GM18867 (cell line): ENCODE measurements at regions not wholly inside any gene's neighbourhood (a gene's known extent, or its start where the extent isn't known, plus 50 kb on each side); places are given as distances from the start of the nearest gene placed in this dataset.
"Not testable (repeated sequence)": the region's sequence is repeated elsewhere in the genome, so short reads cannot be mapped to it uniquely, and the experiment has no call there.

Experiments used
- ATAC-seq: cut with Tn5 transposase; IDR thresholded peaks from one replicate; pipeline ENCODE4 v1.9.1; 2021; ENCODE audit warnings: mild to moderate bottlenecking, moderate library complexity; ENCODE audit not compliant: unreplicated experiment

DNA sequence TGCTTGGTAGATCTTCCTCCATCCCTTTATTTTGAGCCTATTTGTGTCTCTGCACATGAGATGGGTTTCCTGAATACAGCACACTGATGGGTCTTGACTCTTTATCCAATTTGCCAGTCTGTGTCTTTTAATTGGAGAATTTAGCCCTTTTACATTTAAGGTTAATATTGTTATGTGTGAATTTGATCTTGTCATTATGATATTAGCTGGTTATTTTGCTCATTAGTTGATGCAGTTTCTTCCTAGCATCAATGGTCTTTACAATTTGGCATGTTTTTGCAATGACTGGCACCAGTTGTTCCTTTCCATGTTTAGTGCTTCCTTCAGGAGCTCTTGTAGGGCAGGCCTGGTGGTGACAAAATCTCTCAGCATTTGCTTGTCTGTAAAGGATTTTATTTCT is 72.4 kb downstream of the HNRNPD start:
- not testable (repeated sequence) for ATAC-seq

DNA sequence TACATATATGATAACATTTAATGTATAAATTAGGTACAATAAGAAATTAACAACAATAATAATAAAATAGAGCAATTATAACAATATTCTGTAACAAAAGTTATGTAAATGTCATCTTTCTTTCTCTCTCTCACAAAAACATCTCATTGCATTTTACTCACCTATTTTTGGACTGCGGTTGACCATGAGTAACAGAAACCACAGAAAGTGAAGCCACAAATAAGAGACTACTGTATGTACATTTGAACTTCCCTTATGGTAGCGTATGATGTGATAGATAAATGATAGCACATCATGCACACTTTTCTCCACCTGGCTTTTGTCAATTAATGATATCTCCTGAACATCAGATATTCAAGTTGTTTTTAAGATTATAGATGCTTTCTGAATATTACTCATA is 80.5 kb downstream of the HNRNPD start:
- ATAC-seq: peak; percentile 100

DNA sequence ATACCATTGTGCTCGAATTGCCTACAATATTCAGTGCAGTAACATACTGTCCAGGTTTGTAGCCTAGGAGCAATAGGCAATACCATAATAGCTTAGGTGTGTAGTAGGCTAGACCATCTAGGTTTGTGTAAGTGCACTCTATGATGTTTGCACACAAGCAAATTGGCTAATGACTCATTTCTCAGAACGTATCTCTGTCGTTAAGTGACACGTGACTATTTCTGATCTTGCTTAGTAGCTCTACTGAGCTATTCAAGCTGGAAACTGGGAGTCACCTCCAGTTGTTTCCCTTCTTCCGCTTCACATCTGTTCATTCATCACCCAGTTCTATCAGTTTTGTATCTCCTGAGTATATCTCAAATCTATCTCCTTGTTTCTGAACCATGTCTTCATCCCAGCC is 86.1 kb downstream of the HNRNPD start:
- no peak for ATAC-seq

DNA sequence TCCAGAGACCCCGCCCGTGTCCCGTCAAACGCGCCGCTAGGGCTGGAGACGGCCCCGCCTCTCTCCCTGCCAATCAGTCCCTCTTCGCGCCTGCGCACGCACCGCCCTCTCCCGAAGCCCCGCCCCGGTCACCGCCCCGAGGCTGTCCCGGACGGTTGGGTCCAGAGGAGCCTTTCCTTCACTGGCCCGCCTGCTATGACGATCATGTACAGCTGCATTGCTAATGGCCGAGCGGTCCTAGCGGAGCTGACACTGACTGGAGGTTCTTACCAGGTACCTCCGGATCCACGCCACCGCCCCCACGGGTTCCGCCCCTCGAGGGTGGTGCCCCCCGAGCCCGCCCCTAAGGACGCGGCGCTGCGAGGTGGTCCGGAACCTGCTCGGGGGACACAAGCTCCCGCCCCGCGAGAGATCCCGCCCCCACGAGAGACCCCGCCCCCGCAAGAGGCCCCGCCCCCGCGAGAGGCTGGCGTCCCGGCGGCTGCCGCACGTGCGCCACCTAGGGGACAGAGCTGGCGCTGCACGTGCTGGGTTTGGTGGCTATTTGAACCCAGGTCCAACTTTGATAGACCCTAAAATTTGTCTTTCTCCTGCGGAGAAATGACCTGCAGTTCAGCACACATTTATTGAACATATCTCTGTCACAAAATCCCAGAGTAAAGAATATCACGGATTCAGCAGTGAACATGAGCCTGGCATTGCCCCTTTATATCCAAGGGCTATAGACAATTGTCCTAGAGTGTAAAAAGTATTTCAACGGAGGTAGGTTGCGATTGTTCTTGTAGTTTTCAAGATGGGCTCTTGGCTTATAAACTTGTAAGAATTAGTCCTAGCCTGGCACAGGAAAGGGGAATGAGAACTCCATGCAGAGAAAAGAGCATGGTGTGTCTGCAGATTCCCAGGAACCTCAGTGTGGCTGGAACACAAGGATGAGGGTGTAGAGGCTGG is 88.7 kb downstream of the HNRNPD start:
- ATAC-seq: peak; percentile 100

DNA sequence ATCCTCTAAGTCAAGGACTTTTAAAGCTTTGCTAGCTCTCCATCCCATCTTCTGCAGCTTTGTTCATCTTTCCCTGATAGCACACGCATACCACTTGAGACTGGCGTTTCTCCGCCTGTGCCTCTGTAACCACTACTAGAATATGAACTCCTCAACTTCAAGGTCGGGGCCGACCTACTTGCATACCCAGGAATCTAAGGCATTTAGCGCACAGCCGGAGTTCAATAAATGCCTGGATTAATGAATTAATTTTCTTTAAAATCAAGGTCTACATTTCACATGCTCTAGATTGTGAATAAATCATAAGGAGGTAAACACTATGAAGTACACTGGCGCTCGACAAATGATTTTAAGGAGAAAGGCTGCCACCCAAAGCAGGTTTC is 89.3 kb downstream of the HNRNPD start:
- ATAC-seq: no peak

DNA sequence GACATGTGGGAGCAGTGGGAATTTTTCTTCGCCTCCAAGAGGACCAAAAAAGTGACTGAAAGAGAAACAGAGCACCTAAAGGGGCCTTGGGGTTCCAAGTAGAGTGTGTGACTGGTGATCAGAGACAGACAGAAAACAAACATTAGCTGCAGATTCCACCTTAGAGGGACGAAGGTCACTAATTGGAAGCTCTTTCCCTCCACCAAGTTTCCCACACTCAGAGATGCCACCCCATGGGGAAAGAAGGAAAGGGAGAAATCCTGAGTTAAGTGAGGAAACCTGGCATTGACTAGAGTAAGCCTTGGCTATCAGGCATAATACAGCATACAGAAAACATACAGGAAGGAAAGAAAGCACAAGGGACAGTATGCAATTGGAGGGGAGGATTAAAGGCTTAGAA is 90.9 kb downstream of the HNRNPD start:
- no peak for ATAC-seq

DNA sequence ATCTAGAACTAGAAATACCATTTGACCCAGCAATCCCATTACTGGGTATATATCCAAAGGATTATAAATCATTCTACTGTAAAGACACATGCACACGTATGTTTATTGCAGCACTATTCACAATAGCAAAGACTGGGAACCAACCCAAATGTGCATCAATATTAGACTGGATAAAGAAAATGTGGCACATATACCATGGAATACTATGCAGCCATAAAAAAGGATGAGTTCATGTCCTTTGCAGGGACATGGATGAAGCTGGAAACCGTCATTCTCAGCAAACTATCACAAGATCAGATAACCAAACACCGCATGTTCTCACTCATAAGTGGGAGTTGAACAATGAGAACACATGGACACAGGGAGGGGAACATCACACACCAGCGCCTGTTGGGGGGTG is 94.2 kb downstream of the HNRNPD start:
- ATAC-seq: not testable (repeated sequence)

DNA sequence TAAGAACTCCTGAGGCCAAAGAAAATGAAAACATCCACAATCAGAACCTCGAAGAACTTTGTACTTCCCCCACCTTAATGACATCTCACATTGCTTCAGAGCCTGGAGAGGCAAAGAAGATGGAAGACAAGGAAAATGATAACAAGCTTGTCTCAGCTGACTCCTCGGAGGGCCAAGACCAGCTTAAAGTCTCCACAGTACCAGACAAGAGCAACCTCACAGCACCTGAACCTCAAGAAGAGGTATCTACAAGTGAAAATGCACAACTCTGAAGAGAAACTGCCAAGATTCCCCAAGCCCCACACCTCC is 97.5 kb downstream of the HNRNPD start:
- ATAC-seq: no peak

DNA sequence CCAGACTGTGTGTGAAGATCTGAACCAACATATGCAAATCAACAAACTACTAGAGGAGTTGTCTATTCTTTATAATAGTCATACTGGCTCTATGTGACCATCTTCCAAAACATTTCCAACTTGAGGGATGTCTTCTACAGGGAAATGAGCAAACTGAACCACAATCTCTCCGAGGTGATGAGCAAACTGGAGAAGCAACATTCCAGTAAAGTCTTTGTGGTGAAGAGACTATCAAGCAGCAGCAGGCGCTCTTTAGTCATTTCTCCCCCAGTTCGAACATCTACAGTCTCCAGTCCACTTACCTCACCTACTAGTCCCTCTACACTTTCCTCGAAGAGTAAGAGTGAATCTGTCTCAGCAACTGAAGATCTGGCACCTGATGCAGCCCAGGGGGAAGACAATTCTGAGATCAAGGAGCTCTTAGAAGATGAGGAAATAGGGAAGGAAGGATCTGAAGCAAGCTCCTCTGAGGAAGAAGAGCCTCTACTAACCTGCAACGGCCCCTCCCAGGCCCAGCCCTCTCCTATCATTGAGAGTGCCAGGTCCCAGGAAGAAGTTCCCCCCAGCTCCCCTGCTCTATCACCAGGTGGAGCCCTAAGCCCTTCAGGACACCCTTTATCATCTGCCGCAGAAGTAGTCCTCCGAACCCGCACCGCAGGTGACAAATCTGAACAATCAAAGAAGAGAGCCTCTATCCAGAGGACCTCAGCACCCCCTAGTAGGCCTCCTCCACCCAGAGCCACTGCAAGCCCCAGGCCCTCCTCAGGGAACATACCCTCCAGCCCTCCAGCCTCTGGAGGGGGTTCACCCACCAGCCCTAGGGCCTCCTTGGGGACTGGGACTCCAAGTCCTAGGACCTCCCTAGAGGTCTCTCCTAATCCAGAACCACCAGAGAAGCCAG is 98.1 kb downstream of the HNRNPD start:
- ATAC-seq: no peak

DNA sequence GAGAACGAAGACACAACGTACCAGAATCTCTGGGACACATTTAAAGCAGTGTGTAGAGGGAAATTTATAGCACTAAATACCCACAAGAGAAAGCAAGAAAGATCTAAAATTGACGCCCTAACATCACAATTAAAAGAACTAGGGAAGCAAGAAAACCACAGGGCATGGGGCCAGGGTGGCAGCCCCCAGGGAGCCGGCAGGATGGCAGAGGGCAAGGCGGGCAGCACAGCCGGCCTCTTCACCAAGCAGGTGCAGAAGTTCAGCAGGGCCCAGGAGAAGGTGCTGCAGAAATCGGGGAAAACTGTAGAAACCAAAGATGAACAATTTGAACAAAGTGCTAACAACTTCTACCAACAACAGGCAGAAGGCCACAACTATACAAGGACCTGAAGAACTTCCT is 99.1 kb downstream of the HNRNPD start:
- ATAC-seq: not testable (repeated sequence)

DNA sequence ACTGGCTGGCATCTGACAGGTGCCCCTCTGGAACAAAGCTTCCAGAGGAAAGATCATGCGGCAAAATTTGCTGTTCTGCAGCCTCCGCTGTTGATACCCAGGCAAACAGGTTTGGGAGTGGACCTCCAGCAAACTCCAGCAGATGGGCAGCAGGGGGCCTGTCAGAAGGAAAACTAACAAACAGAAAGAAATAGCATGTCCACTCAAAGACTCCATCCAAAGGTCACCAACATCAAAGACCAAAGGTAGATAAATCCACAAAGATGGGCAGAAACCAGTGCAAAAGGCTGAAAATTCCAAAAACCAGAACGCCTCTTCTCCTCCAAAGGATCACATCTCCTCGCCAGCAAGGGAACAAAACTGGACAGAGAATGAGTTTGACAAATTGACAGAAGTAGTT is 101.3 kb downstream of the HNRNPD start:
- ATAC-seq: not testable (repeated sequence)

DNA sequence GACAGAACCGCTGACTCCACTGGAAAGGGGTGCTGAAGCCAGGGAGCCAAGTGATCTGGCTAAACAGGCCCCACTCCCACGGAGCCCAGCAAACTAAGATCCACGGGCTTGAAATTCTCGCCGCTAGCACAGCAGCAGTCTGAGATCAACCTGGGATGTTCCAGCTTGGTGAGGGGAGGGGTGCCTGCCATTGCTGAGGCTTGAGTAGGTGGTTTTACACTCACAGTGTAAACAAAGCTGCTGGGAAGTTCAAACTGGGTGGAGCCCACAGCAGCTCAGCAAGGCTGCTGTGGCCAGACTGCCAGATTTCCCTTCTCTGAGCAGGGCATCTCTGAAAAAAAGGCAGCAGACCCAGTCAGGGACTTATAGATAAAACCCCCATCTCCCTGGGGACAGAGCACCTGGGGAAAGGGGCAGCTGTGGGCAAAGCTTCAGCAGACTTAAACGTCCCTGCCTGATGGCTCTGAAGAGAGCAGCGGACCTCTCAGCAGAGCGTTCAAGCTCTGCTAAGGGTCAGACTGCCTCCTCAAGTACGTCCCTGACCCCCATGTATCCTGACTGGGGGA is 101.8 kb downstream of the HNRNPD start:
- ATAC-seq: not testable (repeated sequence)

DNA sequence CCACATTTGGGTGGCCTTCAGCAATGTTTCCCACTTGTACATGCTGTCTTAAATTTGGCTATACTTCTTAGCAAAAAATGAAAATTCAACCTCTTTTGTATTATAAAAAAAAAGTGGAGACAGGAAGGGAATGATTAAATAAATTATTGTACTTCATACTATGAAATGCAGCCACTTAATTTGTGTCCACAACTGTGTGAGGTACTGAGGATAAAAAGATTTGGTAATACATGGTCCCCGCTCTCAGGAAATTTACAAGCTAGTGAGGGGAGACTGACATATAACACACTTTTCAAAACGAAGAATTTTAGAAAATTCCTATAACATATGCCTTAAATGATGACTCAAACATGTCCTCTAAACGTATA is 105.0 kb downstream of the HNRNPD start:
- ATAC-seq: no peak

DNA sequence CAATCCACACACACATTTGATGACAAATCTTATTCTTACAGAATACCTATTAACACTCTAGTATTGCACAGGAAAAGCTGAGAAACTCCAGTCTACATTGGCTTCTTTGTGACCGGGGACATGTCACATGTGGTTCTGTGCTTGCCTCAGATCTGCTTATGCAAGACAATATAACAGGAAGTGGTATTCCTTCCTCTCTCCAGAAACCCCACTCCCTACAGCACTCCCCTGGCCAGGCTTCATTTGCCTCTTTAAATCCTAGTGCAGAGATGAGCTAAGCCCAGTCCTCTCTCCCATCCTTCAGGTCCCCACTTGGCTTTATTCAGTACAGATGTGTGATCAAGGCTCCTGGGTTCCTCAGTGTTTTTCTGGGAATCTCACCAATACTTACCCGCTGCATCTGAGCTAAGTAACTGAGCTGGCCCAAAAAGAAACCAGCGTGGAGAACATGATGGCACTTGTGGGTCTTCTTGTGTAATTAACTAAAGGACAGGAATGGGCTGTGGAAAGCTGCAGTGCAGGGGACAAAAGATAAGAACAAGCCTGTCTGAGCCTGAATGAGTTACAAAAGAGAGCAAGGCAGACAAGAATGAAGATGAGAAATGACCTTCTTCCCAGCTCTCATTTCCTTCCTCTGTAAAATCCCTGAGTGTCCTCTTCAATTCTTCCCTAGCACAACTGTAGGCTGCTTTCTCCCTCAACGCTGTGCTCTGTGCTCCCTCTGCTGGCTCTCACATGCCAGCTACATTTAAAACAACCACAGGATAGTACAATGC is 105.6 kb downstream of the HNRNPD start:
- ATAC-seq: peak; percentile 98

DNA sequence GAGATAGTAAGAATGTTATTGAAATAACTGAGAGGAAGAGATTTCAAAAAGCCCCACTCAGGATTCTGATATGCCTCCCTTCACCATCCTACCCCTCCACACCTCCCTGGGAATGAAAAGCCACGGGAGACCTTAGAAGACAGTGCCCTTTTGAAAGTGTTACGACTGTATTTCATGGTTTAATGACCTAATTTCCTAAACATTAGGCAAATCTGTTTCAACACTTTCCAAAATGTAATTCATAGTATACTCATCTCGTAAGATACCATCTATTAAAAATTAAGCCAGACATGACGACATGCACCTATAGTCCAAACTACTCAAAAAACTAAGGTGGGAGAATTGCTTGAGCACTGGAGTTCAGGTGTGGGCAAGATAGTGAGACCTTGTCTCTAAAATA is 106.3 kb downstream of the HNRNPD start:
- no peak for ATAC-seq

DNA sequence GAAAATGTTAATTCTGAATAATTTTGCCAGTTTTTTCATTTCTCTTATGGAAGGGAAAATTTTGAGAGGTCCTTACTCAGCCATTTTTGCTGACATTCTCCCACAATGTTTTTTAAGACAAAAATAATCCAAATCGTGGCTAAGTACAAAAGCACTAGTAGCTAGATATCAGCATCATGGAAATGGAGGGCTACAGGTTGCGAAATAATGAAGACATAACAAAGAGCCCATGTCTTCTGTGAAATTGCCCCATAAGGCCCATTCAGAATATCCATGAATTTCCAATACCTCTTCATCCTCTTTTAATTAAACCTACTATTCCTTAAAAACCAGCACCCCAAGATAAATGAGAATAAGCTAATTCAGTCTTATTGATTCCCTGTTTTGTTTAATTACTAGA is 107.4 kb downstream of the HNRNPD start:
- ATAC-seq: no peak

DNA sequence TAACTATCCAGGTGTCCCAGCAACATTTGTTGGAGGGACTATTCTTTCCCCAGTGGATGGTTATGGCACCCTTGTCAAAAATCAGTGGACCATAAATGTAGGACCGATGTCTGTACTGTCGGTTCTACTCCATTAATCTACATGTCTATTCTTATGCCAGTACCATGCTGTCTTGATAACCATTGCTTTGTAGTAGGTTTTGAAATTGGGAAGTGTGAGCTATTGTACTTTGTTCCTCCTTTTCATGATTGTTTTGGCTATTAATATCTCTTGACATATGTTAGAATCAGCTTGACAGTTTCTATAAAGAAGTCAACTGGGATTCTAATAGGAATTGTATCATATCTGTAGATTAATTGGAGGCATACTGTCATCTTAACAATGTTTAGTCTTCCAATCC is 112.7 kb downstream of the HNRNPD start:
- ATAC-seq: no peak

DNA sequence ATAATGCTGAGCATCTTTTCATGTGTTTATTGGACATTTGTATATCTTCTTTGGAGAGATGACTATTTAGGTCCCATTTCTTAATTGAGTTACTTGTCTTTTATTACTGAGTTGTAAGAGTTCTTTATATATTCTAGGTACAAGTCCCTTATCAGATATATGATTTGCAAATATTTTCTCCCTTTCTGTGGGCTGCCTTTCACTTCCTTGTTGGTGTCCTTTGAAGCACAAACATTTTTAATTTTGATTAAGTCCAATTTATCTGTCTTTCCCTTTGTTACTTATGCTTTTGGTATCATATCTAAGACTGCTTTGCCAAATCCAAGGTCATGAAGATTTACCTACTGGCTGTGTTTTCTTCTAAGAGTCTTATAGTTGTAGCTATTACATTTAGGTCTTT is 113.2 kb downstream of the HNRNPD start:
- no peak for ATAC-seq

DNA sequence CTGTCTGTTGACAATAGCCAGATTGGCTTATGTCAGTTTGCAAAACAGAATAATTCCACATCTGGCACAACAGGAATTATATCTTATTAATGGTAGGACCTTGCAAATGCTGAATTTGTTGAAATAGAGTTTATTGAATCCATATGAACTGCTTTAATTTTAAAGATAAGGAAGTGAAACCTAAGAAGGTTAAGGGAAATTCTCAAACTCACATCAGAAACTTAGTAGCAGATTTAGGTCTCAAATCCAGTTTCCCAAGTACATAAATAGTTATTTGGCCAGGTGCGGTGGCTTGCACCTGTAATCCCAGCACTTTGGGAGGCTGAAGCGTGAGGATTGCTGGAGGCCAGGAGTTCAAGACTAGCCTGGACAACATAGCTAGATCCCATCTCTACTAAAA is 117.1 kb downstream of the HNRNPD start:
- no peak for ATAC-seq

DNA sequence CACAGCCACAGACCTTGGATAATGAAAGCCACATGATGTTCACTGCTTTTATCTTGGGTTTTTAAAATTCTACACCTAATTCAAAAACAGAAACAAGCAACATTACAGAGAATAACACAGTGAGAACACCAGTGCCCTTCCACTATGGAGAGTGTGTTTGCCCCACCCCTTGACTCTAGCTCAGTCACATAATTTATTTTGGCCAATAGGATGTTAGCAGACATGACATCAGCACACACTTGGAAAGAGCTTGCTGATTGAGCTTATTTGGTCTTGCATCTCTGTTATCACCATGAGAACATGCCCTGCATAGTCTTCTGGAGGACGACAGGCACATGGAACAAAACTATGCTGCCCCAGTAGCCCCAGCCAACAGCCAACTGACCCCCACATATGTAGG is 118.1 kb downstream of the HNRNPD start:
- no peak for ATAC-seq
